HG03354 (cell line): ENCODE measurements at regions not wholly inside any gene's neighbourhood (a gene's known extent, or its start where the extent isn't known, plus 50 kb on each side); places are given as distances from the start of the nearest gene placed in this dataset.
"Not testable (repeated sequence)": the region's sequence is repeated elsewhere in the genome, so short reads cannot be mapped to it uniquely, and the experiment has no call there.

Experiments
- ATAC-seq: cut with Tn5 transposase; IDR thresholded peaks from one replicate; pipeline ENCODE4 v1.9.1; 2021; ENCODE audit warnings: mild to moderate bottlenecking; ENCODE audit not compliant: unreplicated experiment, poor library complexity, severe bottlenecking

- ATAC-seq = no peak
Observed at GRCh38 chr2:212811036-212811805, 272.6 kb upstream of the ERBB4 start.

DNA sequence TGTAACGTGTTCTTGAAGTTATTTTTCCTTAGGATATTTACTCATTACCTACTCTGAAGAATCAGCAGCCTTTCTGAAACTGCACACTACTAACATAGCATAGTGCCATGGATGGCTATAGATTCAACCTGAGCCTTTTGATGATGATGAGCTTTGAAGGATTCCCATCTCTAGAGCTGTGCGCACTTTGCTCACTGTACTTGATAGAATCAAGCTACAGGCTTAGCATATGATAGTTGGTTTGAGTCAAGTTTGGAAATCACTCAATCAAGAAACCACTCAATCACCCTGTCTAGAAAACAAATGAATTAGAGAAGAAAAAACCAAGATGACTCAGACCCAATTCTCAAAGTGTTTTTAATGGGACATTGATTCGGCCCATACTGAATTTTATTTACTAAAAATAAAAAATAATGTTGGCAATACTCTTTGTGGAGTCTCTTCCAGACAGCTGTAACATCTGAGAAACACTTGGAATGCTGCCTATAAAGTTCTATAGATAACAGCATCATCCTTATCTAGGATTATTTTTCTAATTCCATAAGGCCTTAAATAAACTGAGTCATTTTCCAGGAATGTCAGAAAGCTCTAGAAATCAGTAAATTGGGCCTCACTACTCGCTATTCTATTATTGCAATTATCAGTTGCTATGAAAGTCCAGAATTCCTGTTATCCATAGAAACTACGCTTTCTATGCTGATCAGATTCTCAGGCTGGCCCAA is 259.0 kb upstream of the ERBB4 start:
- ATAC-seq = no peak

- ATAC-seq = no peak
Observed at GRCh38 chr2:212794471-212794870, 255.9 kb upstream of the ERBB4 start.

DNA sequence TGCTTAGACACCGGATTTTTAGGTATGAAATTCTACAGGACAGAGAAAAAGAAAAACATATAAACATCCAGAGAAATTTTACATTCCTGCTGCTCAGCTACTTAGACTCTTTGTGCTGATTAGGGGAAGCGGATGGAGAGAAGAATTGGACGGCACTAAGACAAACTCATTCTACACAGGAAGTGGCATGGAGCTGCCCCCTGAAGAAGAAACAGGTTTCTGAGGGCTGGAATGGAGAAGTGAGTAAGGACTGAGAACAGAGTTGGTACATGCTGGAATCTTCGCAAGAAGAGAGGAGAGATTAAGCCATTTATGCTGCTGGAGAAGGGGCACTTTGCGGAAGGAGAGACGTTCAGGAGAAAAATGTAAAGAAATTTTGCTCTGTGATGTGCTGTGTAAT is 253.0 kb upstream of the ERBB4 start:
- ATAC-seq = no peak

GRCh38 chr2:212786088-212786487 is 247.5 kb upstream of the ERBB4 start:
- not testable (repeated sequence) for ATAC-seq

DNA sequence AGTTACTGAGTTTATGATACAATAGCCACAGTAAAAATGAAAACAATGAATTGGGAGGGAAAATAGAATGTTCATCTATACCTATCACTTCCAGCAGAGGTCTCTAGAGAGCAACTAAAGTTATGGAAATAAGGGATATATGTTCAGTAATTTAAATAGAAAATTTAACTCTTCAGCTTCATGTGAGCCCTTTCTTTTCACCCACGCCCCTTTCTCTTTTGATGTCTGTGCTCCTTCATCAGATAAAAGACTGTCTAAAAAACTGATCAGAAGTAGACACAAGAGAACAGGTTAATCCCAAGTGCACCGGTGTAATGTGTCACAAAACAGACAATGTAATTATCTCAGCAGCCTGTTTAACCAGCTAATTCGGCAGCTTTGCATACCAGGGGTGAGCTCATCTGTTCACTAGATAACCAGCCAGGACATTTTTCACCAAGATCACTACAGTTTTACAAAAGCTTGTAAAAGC is 238.5 kb upstream of the ERBB4 start:
- ATAC-seq = peak; percentile 81

- no peak for ATAC-seq
Observed at GRCh38 chr2:212773808-212774339, 235.3 kb upstream of the ERBB4 start.

- ATAC-seq = no peak
Observed at GRCh38 chr2:212770240-212770639, 231.6 kb upstream of the ERBB4 start.

DNA sequence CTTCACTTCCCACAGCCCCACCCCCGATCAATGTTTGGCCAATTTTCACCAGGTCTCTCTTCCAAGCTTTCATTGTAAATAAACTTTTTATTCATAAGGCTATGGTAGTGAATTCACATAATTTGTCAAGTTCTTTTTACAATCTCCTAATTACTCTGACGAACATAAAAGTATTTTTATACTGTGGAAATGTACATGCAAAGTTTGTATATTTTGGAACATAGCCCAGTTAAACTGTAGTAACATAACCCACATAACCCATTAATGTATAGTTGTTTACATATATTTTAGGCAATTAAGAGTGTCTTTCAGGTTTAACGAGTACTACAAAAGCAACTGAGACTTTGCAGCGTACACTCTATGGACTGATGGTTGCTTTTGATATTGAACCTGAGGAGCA is 228.3 kb upstream of the ERBB4 start:
- ATAC-seq = no peak

DNA sequence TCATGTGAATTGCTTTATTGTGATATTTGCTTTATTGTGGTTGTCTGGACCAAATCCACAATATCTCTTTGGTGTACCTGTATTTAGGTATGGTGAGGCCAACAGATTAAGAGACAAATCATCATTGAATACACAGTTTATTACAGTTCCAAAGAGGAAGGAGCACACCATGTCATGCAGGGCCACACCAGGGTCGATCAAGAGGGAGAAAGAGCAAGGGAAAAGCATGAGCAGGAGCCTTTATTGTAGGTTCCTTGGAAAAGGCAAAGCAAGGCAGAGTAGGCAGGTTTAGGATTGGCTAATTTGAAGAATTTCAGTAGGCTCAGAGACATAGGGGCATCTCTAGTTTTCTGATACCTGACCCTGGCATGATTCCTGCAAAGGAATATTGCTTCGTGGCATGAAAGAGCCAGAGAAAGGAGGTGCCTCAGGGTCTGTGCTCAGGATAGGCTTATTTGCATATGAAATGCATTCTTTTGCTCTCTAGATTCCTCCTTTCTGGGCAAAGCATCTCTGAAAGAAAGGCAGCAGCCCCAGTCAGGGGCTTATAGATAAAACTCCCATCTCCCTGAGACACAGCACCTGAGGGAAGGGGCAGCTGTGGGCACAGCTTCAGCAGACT is 214.2 kb upstream of the ERBB4 start:
- ATAC-seq = no peak

- ATAC-seq = peak; percentile 87
Observed at GRCh38 chr2:212745359-212745758, 206.8 kb upstream of the ERBB4 start.

DNA sequence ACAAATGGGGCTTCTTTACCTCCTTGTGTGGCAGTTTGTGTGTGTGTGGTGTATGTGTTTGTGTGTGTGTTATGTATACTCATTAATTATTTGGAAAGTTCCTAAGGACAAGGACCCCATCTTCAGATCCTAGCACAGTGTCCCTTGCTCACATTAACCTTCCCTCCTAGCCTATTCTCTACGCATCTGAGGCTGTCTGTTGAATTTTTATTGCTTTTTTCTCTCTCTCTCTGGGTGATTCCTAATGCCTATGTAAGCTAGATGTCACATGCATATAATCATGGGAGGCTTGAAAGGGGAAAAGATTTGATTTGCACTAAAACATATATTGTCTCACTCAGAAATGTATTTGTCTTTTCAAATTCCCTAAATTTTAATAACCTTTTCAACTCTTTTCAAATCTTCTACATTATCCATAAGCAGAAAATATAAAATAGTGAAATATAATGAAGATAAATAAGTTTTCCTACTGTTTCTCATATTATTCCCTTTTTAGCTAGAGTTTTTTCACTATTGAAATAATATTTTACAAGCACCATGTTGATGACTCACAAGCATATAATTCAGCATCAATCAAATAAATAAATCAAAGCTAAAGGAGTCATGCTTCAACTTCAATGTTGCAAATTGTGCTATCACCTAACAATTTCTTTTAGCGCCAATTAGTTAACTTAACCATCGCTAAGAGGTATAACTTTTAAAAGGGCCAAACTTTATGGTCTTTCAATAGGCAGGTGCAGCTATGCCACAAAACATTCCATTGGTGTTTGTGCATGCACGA is 199.0 kb upstream of the ERBB4 start:
- ATAC-seq = no peak

- ATAC-seq = no peak
Observed at GRCh38 chr2:212736385-212736726, 197.8 kb upstream of the ERBB4 start.

DNA sequence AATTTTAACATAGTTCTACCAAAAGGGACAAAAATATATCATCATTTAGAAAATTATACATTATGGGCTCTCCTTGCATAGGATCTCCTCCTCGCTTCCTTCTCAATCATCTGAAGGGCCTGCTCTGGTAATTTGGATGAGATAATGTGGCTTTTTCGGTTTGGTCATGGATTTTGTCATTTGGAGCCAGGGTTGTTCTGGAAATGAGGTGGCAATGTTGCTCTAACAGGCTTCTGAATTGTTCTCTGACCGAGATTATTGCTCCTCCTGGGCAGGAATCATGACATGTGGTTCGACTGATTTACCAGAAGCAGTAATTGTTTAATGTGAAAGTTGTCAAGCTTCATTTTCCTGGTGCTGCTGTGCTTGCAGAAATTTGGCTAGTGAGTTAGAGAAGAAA is 194.7 kb upstream of the ERBB4 start:
- ATAC-seq = peak; percentile 42

- ATAC-seq = peak; percentile 34
Observed at GRCh38 chr2:212732860-212733259, 194.3 kb upstream of the ERBB4 start.

GRCh38 chr2:212730994-212731393 is 192.4 kb upstream of the ERBB4 start:
- peak; percentile 75 for ATAC-seq

DNA sequence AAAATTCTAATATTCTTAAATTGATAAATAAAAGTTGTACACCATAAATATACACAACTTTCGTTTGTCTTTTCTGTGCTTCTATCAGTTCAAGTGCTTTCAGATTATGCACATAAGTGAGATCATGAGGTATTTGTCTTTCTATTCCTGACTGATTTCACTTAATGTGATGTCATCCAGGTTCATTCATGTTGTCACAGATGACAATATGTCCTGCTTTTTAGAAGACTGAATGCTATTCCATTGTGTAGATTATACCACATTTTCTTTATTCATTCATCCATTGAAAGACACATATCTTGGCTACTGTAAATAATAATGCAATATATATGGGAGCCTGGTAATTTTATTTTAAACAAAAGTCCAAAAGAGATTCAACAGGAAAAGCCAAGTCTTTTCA is 190.1 kb upstream of the ERBB4 start:
- no peak for ATAC-seq

- ATAC-seq = peak; percentile 54
Observed at GRCh38 chr2:212727751-212728150, 189.1 kb upstream of the ERBB4 start.

GRCh38 chr2:212726403-212726802 is 187.8 kb upstream of the ERBB4 start:
- peak; percentile 45 for ATAC-seq

- ATAC-seq = no peak
Observed at GRCh38 chr2:212725180-212725579, 186.6 kb upstream of the ERBB4 start.
